WI38 (cell line): ENCODE measurements at regions not wholly inside any gene's neighbourhood (a gene's known extent, or its start where the extent isn't known, plus 50 kb on each side); places are given as distances from the start of the nearest gene placed in this dataset.

Experiments used
- H3K4me3 ChIP-seq: 2 replicates; pipeline ENCODE4 v1.5.1; 2011; ENCODE audit warnings: low read depth, mild to moderate bottlenecking, control low read depth, low read length
- CTCF ChIP-seq: IDR thresholded peaks from 2 replicates; pipeline ENCODE4 v1.5.1; 2012; ENCODE audit warnings: low read depth, mild to moderate bottlenecking, control low read depth, low read length

- no peak overlapping the region for H3K4me3 ChIP-seq
- TF ChIP-seq CTCF = no peak
These were observed 163.1 kb upstream of the SERP2 start for GRCh38 chr13:44210525-44210924.

- H3K4me3 ChIP-seq = no peak overlapping the region
- no peak for TF ChIP-seq CTCF
These were observed 162.3 kb upstream of the SERP2 start for GRCh38 chr13:44211286-44211685.

- no peak overlapping the region for H3K4me3 ChIP-seq
These were observed 161.8 kb upstream of the SERP2 start for GRCh38 chr13:44211704-44212346.

GRCh38 chr13:44212633-44213396, 160.8 kb upstream of the SERP2 start:
- no peak for TF ChIP-seq CTCF
- H3K4me3 ChIP-seq = no peak overlapping the region

More at GRCh38 chr13:44211704-44212346, 161.8 kb upstream of the SERP2 start:
- no peak for TF ChIP-seq CTCF

GRCh38 chr13:44218501-44219240, 155.0 kb upstream of the SERP2 start:
- no peak overlapping the region for H3K4me3 ChIP-seq
- TF ChIP-seq CTCF = no peak

- TF ChIP-seq CTCF = no peak
These were observed 153.8 kb upstream of the SERP2 start for GRCh38 chr13:44219577-44220548.

More at GRCh38 chr13:44219577-44220548, 153.8 kb upstream of the SERP2 start:
- no peak overlapping the region for H3K4me3 ChIP-seq
